Lung (tissue), 11 donors: ENCODE measurements at regions not wholly inside any gene's neighbourhood (a gene's known extent, or its start where the extent isn't known, plus 50 kb on each side); places are given as distances from the start of the nearest gene placed in this dataset.

Experiments used
- ATAC-seq: fragments of 200-7000 bp; cut with Tn5 transposase; one replicate; pipeline ENCODE4 v1.9.1; 2020; ENCODE audit warnings: moderate number of reproducible peaks; ENCODE audit not compliant: insufficient read depth, low FRiP score
- DNase-seq, 3 donors: peaks; one replicate each; pipeline ENCODE4 v3.0.0-alpha.2; 2013 to 2017
- H3K27ac ChIP-seq, 2 donors: one replicate each; pipeline ENCODE4 v1.5.1; 2013; ENCODE audit warnings: mild to moderate bottlenecking in 2 of 2, moderate library complexity in 2 of 2, control low read depth in 1 of 2, inconsistent platforms in 1 of 2, low read depth in 1 of 2, low read length in 1 of 2
- H3K27me3 ChIP-seq, 3 donors: one replicate each; pipeline ENCODE4 v1.5.1; 2013; ENCODE audit warnings: low read length in 2 of 3; ENCODE audit not compliant: control insufficient read depth in 3 of 3, insufficient read depth in 3 of 3
- H3K36me3 ChIP-seq, 4 donors: one replicate each; pipeline ENCODE4 v1.5.1; 2013; ENCODE audit warnings: low read length in 4 of 4, mild to moderate bottlenecking in 1 of 4, moderate library complexity in 1 of 4; ENCODE audit not compliant: control insufficient read depth in 4 of 4, insufficient read depth in 4 of 4
- H3K4me1 ChIP-seq, 5 donors: one replicate each; pipeline ENCODE4 v1.5.1; 2013; ENCODE audit warnings: low read length in 5 of 5, mild to moderate bottlenecking in 2 of 5, moderate library complexity in 1 of 5; ENCODE audit not compliant: control insufficient read depth in 5 of 5, insufficient read depth in 5 of 5
- H3K4me3 ChIP-seq: one replicate; pipeline ENCODE4 v1.5.1; 2013; ENCODE audit warnings: mild to moderate bottlenecking, control low read depth, moderate library complexity
- H3K9ac ChIP-seq, 2 donors: one replicate each; pipeline ENCODE4 v1.5.1; 2013; ENCODE audit warnings: low read length in 2 of 2, control low read depth in 1 of 2; ENCODE audit not compliant: insufficient read depth in 1 of 2
- H3K9me3 ChIP-seq, 4 donors: one replicate each; pipeline ENCODE4 v1.5.1; 2013; ENCODE audit warnings: low read length in 3 of 4, mild to moderate bottlenecking in 1 of 4, moderate library complexity in 1 of 4; ENCODE audit not compliant: control insufficient read depth in 4 of 4, insufficient read depth in 3 of 4
- CTCF ChIP-seq: IDR thresholded peaks from 2 replicates; pipeline ENCODE4 v1.5.1; 2012; ENCODE audit warnings: mild to moderate bottlenecking; ENCODE audit errors: control extremely low read depth, extremely low read depth
- WGBS, 2 donors: extraction: QIAGEN DNeasy Blood & Tissue Kit; methylation state at CpG; one replicate each; pipeline ENCODE4 v1.1.7; 2013; 5-methylcytosine and 5-hydroxymethylcytosine counted together
- donor health status: control.
- donor health status: control.
- donor health status: Bipolar disorder and iron deficiency.
- donor health status: healthy.
- donor health status: DM: yes; HTN: yes; CAD: no.

GRCh38 chr7:1320616-1321240 is 88.1 kb downstream of the UNCX start:
- H3K4me1 ChIP-seq, result peaks cover 0 to 22% (median 0%) of the 10 kb centered on the region in 5 donors
- ATAC-seq, result no peak
- no peak for TF ChIP-seq CTCF
- 84 to 86% methylated on average over 17 of the region's 17 CpGs for WGBS, 2 donors
- no peak overlapping the region for H3K9ac ChIP-seq
- peaks cover 0 to 19% (median 5%) of the 10 kb centered on the region in 3 donors for H3K27me3 ChIP-seq
- H3K9me3 ChIP-seq, result no peaks in the 10 kb centered on the region
- DNase-seq, result peak in 2 of 3 donors; percentile 21 to 32
- H3K4me3 ChIP-seq, result no peak overlapping the region
- H3K36me3 ChIP-seq, result no peaks in the 10 kb centered on the region
- H3K27ac ChIP-seq, result no peak overlapping the region

DNA sequence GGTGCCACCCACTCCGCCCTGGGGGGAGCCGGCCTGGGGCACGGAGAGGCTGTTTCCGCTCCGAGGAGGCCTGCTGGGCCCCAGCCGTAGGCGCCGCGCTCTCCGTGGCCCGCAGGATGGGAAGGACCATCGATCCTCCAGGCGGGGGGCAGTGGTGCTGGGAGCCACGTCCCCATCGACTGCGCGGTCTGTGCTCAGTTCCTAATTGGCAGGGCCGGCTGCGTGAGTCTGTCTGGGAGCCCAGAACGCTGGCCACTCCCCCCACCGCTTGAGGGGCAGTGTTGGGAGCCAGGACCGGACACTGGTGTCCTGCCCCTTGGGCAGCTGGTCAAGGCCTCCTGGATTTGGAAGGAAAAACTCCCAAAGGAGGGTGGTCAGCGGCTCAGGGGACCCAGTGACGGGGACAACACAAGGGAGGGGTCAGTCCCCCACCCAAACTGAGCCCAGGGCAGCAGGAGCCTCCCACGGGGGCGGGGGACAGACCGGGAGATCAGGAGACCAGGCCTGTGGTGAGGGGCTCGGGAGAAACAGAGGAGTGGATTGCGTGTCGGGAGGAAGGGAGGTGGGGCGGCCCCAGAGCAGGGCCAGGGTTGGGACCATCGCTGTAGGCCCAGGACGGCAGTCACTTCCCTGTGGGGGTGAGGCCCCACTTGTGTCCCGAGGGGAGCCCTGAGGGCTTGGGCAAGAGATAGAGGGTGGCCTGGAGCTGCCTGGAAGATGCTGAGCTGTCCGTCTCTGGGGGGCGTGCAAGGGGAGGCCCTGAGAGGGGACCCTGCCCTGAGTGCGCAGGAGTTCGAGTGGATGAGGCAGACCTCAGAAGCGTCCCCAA is 89.0 kb downstream of the UNCX start:
- ATAC-seq (no peak), DNase-seq (peak in 2 of 3 donors; percentile 19 to 38)
- Histone ChIP-seq H3K4me1 (peaks cover 0 to 22% (median 0%) of the 10 kb centered on the region in 5 donors), H3K4me3 (no peak overlapping the region), H3K27ac (no peak overlapping the region), H3K9me3 (no peaks in the 10 kb centered on the region), H3K27me3 (peaks cover 0 to 19% (median 5%) of the 10 kb centered on the region in 3 donors), H3K9ac (no peak overlapping the region), H3K36me3 (no peaks in the 10 kb centered on the region)
- 71 to 79% methylated on average over 38 to 39 of the region's 39 CpGs for WGBS, 2 donors
- no peak for TF ChIP-seq CTCF

GRCh38 chr7:1322240-1323110 is 89.8 kb downstream of the UNCX start:
- ATAC-seq, result no peak
- TF ChIP-seq CTCF, result no peak
- no peak overlapping the region for H3K9ac ChIP-seq
- no peaks in the 10 kb centered on the region for H3K9me3 ChIP-seq
- H3K27me3 ChIP-seq, result peaks cover 0 to 19% (median 5%) of the 10 kb centered on the region in 3 donors
- 68 to 75% methylated on average over 34 to 35 of the region's 35 CpGs for WGBS, 2 donors
- H3K36me3 ChIP-seq, result no peaks in the 10 kb centered on the region
- no peak overlapping the region for H3K27ac ChIP-seq
- DNase-seq, result peak; percentile 37 to 56 (median 50)
- H3K4me3 ChIP-seq, result no peak overlapping the region
- peaks cover 0 to 22% (median 0%) of the 10 kb centered on the region in 5 donors for H3K4me1 ChIP-seq
